GM23338 (cell line): ENCODE measurements at regions not wholly inside any gene's neighbourhood (a gene's known extent, or its start where the extent isn't known, plus 50 kb on each side); places are given as distances from the start of the nearest gene placed in this dataset.

Experiments
- ATAC-seq: fragments of 200-7000 bp; cut with Tn5 transposase; 3 replicates; pipeline ENCODE4 v1.9.1; 2020
- DNase-seq: peaks from one replicate; pipeline ENCODE4 v3.0.0-alpha.2; 2015; ENCODE audit warnings: low spot score
- H2AFZ ChIP-seq: fragments of 200-600 bp; sonication (generic); 2 replicates; pipeline ENCODE4 v1.8.0; 2016; ENCODE audit warnings: antibody characterized with exemption, mild to moderate bottlenecking, moderate library complexity
- H3F3A ChIP-seq: fragments of 200-600 bp; sonication (generic); replicated peaks from 2 replicates; pipeline ENCODE4 v1.8.0; 2017; ENCODE audit warnings: antibody characterized with exemption, mixed run types, low read depth
- H3K27ac ChIP-seq: fragments of 200-600 bp; sonication (generic); 2 replicates; pipeline ENCODE4 v1.6.1; 2016; ENCODE audit warnings: low read depth
- H3K27me3 ChIP-seq: fragments of 200-600 bp; sonication (generic); 2 replicates; pipeline ENCODE4 v1.8.0; 2016; ENCODE audit warnings: mild to moderate bottlenecking, mixed run types, moderate library complexity; ENCODE audit not compliant: insufficient read depth
- H3K36me3 ChIP-seq: fragments of 200-600 bp; sonication (generic); 2 replicates; pipeline ENCODE4 v1.8.0; 2016; ENCODE audit warnings: mild to moderate bottlenecking; ENCODE audit not compliant: insufficient read depth
- H3K4me1 ChIP-seq: fragments of 200-600 bp; sonication (generic); 2 replicates; pipeline ENCODE4 v1.8.0; 2016; ENCODE audit warnings: mild to moderate bottlenecking, moderate library complexity; ENCODE audit not compliant: insufficient read depth
- H3K4me2 ChIP-seq: fragments of 200-600 bp; sonication (generic); 2 replicates; pipeline ENCODE4 v1.7.1; 2017; ENCODE audit warnings: mixed run types
- H3K4me3 ChIP-seq: fragments of 200-600 bp; sonication (generic); 2 replicates; pipeline ENCODE4 v1.6.1; 2016; ENCODE audit warnings: mixed run types
- H3K79me2 ChIP-seq: fragments of 200-600 bp; sonication (generic); replicated peaks from 2 replicates; pipeline ENCODE4 v1.8.0; 2017; ENCODE audit warnings: mild to moderate bottlenecking; ENCODE audit not compliant: insufficient read depth
- H3K9me2 ChIP-seq: fragments of 200-600 bp; sonication (generic); 2 replicates; pipeline ENCODE4 v1.8.0; 2017; ENCODE audit not compliant: insufficient read depth
- H4K20me1 ChIP-seq: fragments of 200-600 bp; sonication (generic); replicated peaks from 2 replicates; pipeline ENCODE4 v1.8.0; 2017; ENCODE audit warnings: mild to moderate bottlenecking; ENCODE audit not compliant: insufficient read depth
- H3K27ac Mint-ChIP-seq: 2 replicates; pipeline ENCODE4 v1.8.0; 2020; ENCODE audit warnings: inconsistent platforms, mild to moderate bottlenecking, moderate library complexity, mixed read lengths
- H3K27me3 Mint-ChIP-seq: 3 replicates; pipeline ENCODE4 v1.8.0; 2022; ENCODE audit warnings: low read depth, mild to moderate bottlenecking, moderate library complexity, mixed read lengths, inconsistent platforms; ENCODE audit not compliant: insufficient read depth, poor library complexity
- H3K36me3 Mint-ChIP-seq: 3 replicates; pipeline ENCODE4 v1.8.0; 2021; ENCODE audit warnings: low read depth, mild to moderate bottlenecking, inconsistent platforms, moderate library complexity, mixed read lengths
- H3K4me1 Mint-ChIP-seq: 3 replicates; pipeline ENCODE4 v1.8.0; 2020; ENCODE audit warnings: mild to moderate bottlenecking, inconsistent platforms, mixed read lengths
- H3K4me3 Mint-ChIP-seq: 3 replicates; pipeline ENCODE4 v1.8.0; 2021; ENCODE audit warnings: moderate library complexity, mild to moderate bottlenecking, inconsistent platforms, mixed read lengths
- H3K9me3 Mint-ChIP-seq: 3 replicates; pipeline ENCODE4 v1.8.0; 2020; ENCODE audit warnings: moderate library complexity, mild to moderate bottlenecking, inconsistent platforms, mixed read lengths
- CREB1 ChIP-seq: fragments of 250-450 bp; sonication (Bioruptor Pico); IDR thresholded peaks from 2 replicates; pipeline ENCODE4 v1.5.0; 2020; ENCODE audit warnings: low read depth, mild to moderate bottlenecking, moderate library complexity
- CTCF ChIP-seq, 2 experiments: fragments of 200-600 bp in 1 of 2; sonication (generic) in 1 of 2; conservative IDR thresholded peaks; 2 replicates each; pipeline versions ENCODE4 v1.5.1 to v1.6.1; 2016 to 2017; ENCODE audit warnings: antibody characterized with exemption in 2 of 2, low read depth in 2 of 2, mild to moderate bottlenecking in 2 of 2, moderate library complexity in 1 of 2
- ETS1 ChIP-seq: IDR thresholded peaks from 2 replicates; pipeline ENCODE4 v1.6.1; 2016; ENCODE audit warnings: antibody characterized with exemption
- EZH2 ChIP-seq: fragments of 200-600 bp; sonication (generic); IDR thresholded peaks from one replicate; pipeline ENCODE4 v1.8.0; 2017; ENCODE audit warnings: antibody characterized with exemption, mild to moderate bottlenecking, low read depth; ENCODE audit not compliant: unreplicated experiment
- EZH2phosphoT487 ChIP-seq: fragments of 200-600 bp; sonication (generic); IDR thresholded peaks from one replicate; pipeline ENCODE4 v1.8.1; 2018; ENCODE audit warnings: antibody characterized with exemption; ENCODE audit not compliant: unreplicated experiment
- JUNB ChIP-seq: IDR thresholded peaks from one replicate; pipeline ENCODE4 v1.6.1; 2016; ENCODE audit warnings: antibody characterized with exemption; ENCODE audit not compliant: unreplicated experiment
- NANOG ChIP-seq: IDR thresholded peaks from 2 replicates; pipeline ENCODE4 v1.6.1; 2016; ENCODE audit warnings: antibody characterized with exemption, borderline replicate concordance
- POLR2AphosphoS5 ChIP-seq: IDR thresholded peaks from 2 replicates; pipeline ENCODE4 v1.6.1; 2016; ENCODE audit warnings: antibody characterized with exemption, low read depth
- REST ChIP-seq: IDR thresholded peaks from one replicate; pipeline ENCODE4 v1.6.1; 2018; ENCODE audit warnings: antibody characterized with exemption; ENCODE audit not compliant: unreplicated experiment
- ZNF114 ChIP-seq: fragments of 250-450 bp; sonication (Bioruptor Pico); IDR thresholded peaks from 2 replicates; pipeline ENCODE4 v1.5.0; 2020; ENCODE audit warnings: mild to moderate bottlenecking, moderate library complexity
- ZNF331 ChIP-seq: fragments of 250-450 bp; sonication (Bioruptor Pico); IDR thresholded peaks from 2 replicates; pipeline ENCODE4 v1.5.0; 2020; ENCODE audit warnings: low read depth, mild to moderate bottlenecking, moderate library complexity
- ZNF462 ChIP-seq: fragments of 250-450 bp; sonication (Bioruptor Pico); IDR thresholded peaks from 2 replicates; pipeline ENCODE4 v1.5.0; 2020; ENCODE audit warnings: mild to moderate bottlenecking, moderate library complexity

GRCh38 chr3:56914646-56915045 lies 112.9 kb upstream of the ARHGEF3 start:
- no peak for ATAC-seq
- Mint-ChIP-seq H3K4me3 (no peak overlapping the region), H3K27ac (no peak overlapping the region), H3K36me3 (no peaks in the 10 kb centered on the region), H3K27me3 (peaks cover 6% of the 10 kb centered on the region), H3K4me1 (peaks cover 30% of the 10 kb centered on the region), H3K9me3 (no peaks in the 10 kb centered on the region)
- no peak overlapping the region for H3K4me2 ChIP-seq
- peaks cover 28% of the 10 kb centered on the region for H3K4me1 ChIP-seq
- no peaks in the 10 kb centered on the region for H3K9me2 ChIP-seq
- no peaks in the 10 kb centered on the region for H3F3A ChIP-seq
- no peaks in the 10 kb centered on the region for H3K79me2 ChIP-seq
- H4K20me1 ChIP-seq, result no peaks in the 10 kb centered on the region
- TF ChIP-seq POLR2AphosphoS5 (no peak), EZH2 (no peak), CTCF (conservative IDR thresholded peaks at IDR 0.05; ENCODE audit: low read depth in 2 of 2) (no peak), NANOG (no peak), ZNF462 (no peak), ZNF114 (CRISPR knock-in tag) (no peak), CREB1 (CRISPR knock-in tag) (no peak), REST (no peak), EZH2phosphoT487 (no peak), ETS1 (no peak), JUNB (no peak), ZNF331 (CRISPR knock-in tag) (no peak)
- H3K4me3 ChIP-seq, result no peak overlapping the region
- H3K36me3 ChIP-seq, result no peaks in the 10 kb centered on the region; the same call in 1 of the 2 replicates
- H3K27me3 ChIP-seq, result no peaks in the 10 kb centered on the region
- DNase-seq, result no peak
- H3K27ac ChIP-seq, result no peak overlapping the region
- no peak overlapping the region for H2AFZ ChIP-seq
